SK-N-SH treated with all-trans-retinoic acid at 6 μM for 48 hours (cell line): ENCODE measurements at regions not wholly inside any gene's neighbourhood (a gene's known extent, or its start where the extent isn't known, plus 50 kb on each side); places are given as distances from the start of the nearest gene placed in this dataset.

Experiments used
- ARNTL ChIP-seq: fragments of 450-650 bp; formaldehyde crosslinking; IDR thresholded peaks from 2 replicates; pipeline ENCODE4 v1.5.0; 2020; ENCODE audit warnings: low read depth, mild to moderate bottlenecking, moderate library complexity, borderline replicate concordance
- ISL1 ChIP-seq: fragments of 250-450 bp; sonication (Bioruptor Pico); IDR thresholded peaks from 2 replicates; pipeline ENCODE4 v2.1.2; 2022; ENCODE audit warnings: mild to moderate bottlenecking, moderate library complexity
- OSR1 ChIP-seq: fragments of 250-450 bp; sonication (Bioruptor Pico); IDR thresholded peaks from 2 replicates; pipeline ENCODE4 v1.8.0; 2022; ENCODE audit warnings: moderate library complexity, mild to moderate bottlenecking, inconsistent platforms
- RARB ChIP-seq: fragments of 250-450 bp; sonication (Bioruptor Pico); IDR thresholded peaks from 2 replicates; pipeline ENCODE4 v1.8.0; 2021; ENCODE audit warnings: mild to moderate bottlenecking, moderate library complexity
- ZC3H10 ChIP-seq: fragments of 250-450 bp; sonication (Bioruptor Pico); IDR thresholded peaks from 2 replicates; pipeline ENCODE4 v1.5.1; 2021; ENCODE audit warnings: mild to moderate bottlenecking, moderate library complexity
- ZFP30 ChIP-seq: fragments of 450-650 bp; formaldehyde crosslinking; IDR thresholded peaks from 2 replicates; pipeline ENCODE4 v1.5.0; 2022; ENCODE audit warnings: mild to moderate bottlenecking, moderate library complexity
- ZNF565 ChIP-seq: fragments of 450-650 bp; formaldehyde crosslinking; conservative IDR thresholded peaks from 2 replicates; pipeline ENCODE4 v1.5.0; 2020; ENCODE audit warnings: low read depth, mild to moderate bottlenecking, moderate library complexity
- ZNF70 ChIP-seq: fragments of 450-650 bp; formaldehyde crosslinking; IDR thresholded peaks from 2 replicates; pipeline ENCODE4 v1.5.0; 2020; ENCODE audit warnings: mild to moderate bottlenecking, moderate library complexity
- ZNF8 ChIP-seq: fragments of 450-650 bp; formaldehyde crosslinking; IDR thresholded peaks from 2 replicates; pipeline ENCODE4 v1.5.0; 2020; ENCODE audit warnings: mild to moderate bottlenecking, moderate library complexity
- TF ChIP-seq, protein P1 (sequence below): fragments of 250-450 bp; sonication (Bioruptor Pico); IDR thresholded peaks from 2 replicates; pipeline ENCODE4 v1.8.0; 2020; ENCODE audit warnings: mild to moderate bottlenecking, moderate library complexity, borderline replicate concordance
- TF ChIP-seq, protein P2 (sequence below): fragments of 250-450 bp; sonication (Bioruptor Pico); IDR thresholded peaks from 2 replicates; pipeline ENCODE4 v1.5.0; 2020; ENCODE audit warnings: mild to moderate bottlenecking, moderate library complexity

DNA sequence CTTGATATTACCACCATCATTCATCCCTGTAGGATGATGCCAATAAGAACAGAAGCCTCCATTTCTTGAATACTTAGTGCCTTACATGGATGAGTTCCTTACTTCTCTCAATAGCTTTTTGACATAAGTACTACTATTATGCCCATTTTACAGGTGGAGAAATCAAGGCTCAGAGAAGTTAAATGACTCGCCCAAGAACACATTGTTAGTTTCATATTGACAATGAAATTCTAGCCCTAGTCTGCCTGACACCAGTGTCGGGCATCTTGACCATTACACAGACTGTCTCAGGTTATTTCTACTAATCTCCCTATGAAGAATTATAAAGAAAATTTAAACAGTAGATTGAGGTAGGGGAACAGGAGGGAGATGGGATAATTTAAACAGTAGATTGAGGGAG, 52.5 kb upstream of the ARL8B start:
- TF ChIP-seq, protein P1, sequence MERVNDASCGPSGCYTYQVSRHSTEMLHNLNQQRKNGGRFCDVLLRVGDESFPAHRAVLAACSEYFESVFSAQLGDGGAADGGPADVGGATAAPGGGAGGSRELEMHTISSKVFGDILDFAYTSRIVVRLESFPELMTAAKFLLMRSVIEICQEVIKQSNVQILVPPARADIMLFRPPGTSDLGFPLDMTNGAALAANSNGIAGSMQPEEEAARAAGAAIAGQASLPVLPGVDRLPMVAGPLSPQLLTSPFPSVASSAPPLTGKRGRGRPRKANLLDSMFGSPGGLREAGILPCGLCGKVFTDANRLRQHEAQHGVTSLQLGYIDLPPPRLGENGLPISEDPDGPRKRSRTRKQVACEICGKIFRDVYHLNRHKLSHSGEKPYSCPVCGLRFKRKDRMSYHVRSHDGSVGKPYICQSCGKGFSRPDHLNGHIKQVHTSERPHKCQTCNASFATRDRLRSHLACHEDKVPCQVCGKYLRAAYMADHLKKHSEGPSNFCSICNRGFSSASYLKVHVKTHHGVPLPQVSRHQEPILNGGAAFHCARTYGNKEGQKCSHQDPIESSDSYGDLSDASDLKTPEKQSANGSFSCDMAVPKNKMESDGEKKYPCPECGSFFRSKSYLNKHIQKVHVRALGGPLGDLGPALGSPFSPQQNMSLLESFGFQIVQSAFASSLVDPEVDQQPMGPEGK = no peak
- TF ChIP-seq ARNTL (CRISPR knock-in tag) (no peak), ZNF70 (no peak), OSR1 (CRISPR knock-in tag) (no peak), ZNF8 (CRISPR knock-in tag) (no peak), ZNF565 (CRISPR knock-in tag) (no peak), ZC3H10 (no peak), RARB (CRISPR knock-in tag) (no peak), ISL1 (no peak), ZFP30 (no peak)
- TF ChIP-seq, protein P2, sequence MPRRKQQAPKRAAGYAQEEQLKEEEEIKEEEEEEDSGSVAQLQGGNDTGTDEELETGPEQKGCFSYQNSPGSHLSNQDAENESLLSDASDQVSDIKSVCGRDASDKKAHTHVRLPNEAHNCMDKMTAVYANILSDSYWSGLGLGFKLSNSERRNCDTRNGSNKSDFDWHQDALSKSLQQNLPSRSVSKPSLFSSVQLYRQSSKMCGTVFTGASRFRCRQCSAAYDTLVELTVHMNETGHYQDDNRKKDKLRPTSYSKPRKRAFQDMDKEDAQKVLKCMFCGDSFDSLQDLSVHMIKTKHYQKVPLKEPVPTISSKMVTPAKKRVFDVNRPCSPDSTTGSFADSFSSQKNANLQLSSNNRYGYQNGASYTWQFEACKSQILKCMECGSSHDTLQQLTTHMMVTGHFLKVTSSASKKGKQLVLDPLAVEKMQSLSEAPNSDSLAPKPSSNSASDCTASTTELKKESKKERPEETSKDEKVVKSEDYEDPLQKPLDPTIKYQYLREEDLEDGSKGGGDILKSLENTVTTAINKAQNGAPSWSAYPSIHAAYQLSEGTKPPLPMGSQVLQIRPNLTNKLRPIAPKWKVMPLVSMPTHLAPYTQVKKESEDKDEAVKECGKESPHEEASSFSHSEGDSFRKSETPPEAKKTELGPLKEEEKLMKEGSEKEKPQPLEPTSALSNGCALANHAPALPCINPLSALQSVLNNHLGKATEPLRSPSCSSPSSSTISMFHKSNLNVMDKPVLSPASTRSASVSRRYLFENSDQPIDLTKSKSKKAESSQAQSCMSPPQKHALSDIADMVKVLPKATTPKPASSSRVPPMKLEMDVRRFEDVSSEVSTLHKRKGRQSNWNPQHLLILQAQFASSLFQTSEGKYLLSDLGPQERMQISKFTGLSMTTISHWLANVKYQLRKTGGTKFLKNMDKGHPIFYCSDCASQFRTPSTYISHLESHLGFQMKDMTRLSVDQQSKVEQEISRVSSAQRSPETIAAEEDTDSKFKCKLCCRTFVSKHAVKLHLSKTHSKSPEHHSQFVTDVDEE (CRISPR knock-in tag) = no peak
